ENCODE measurements at regions not wholly inside any gene's neighbourhood (a gene's known extent, or its start where the extent isn't known, plus 50 kb on each side); places are given as distances from the start of the nearest gene placed in this dataset.

- Histone ChIP-seq H3K4me3 (no peak overlapping the region), H3K4me1 (no peaks in the 10 kb centered on the region), H3K27ac (no peak overlapping the region), H3K27me3 (ENCODE audit: low read depth) (no peaks in the 10 kb centered on the region), H3K36me3 (no peaks in the 10 kb centered on the region), H3K9me3 (no peaks in the 10 kb centered on the region)
- intact Hi-C loops (cut with DNase I) = no loop called here
- no peak for ATAC-seq
- no peak for TF ChIP-seq CTCF (IDR thresholded peaks at IDR 0.05)
- DNase-seq = no peak
These were observed 51.7 kb upstream of the RTL1 start for GRCh38 chr14:100955201-100955600.

GRCh38 chr14:100962494-100962893, 59.0 kb upstream of the RTL1 start:
- H3K36me3 ChIP-seq = no peaks in the 10 kb centered on the region
- no peaks in the 10 kb centered on the region for H3K4me1 ChIP-seq
- H3K4me3 ChIP-seq = no peak overlapping the region
- H3K27ac ChIP-seq = no peak overlapping the region
- H3K9me3 ChIP-seq = no peaks in the 10 kb centered on the region
- intact Hi-C loops (cut with DNase I) = no loop called here
- H3K27me3 ChIP-seq (ENCODE audit: low read depth) = no peaks in the 10 kb centered on the region
- DNase-seq (no peak), ATAC-seq (no peak)
- TF ChIP-seq CTCF (IDR thresholded peaks at IDR 0.05) = no peak

- no peak for TF ChIP-seq CTCF (IDR thresholded peaks at IDR 0.05)
- no peak for DNase-seq
- H3K27ac ChIP-seq = no peak overlapping the region
- no peaks in the 10 kb centered on the region for H3K36me3 ChIP-seq
- ATAC-seq = no peak
- no peak overlapping the region for H3K4me3 ChIP-seq
- intact Hi-C loops (cut with DNase I) = no loop called here
- H3K9me3 ChIP-seq = no peaks in the 10 kb centered on the region
- H3K4me1 ChIP-seq = no peaks in the 10 kb centered on the region
- no peaks in the 10 kb centered on the region for H3K27me3 ChIP-seq (ENCODE audit: low read depth)
These were observed 61.8 kb upstream of the RTL1 start for GRCh38 chr14:100965296-100965695.

GRCh38 chr14:100967178-100967577, 63.7 kb upstream of the RTL1 start:
- no peaks in the 10 kb centered on the region for H3K9me3 ChIP-seq
- no peaks in the 10 kb centered on the region for H3K27me3 ChIP-seq (ENCODE audit: low read depth)
- H3K4me1 ChIP-seq = no peaks in the 10 kb centered on the region
- ATAC-seq (no peak), DNase-seq (no peak)
- no peak overlapping the region for H3K27ac ChIP-seq
- H3K4me3 ChIP-seq = no peak overlapping the region
- no peaks in the 10 kb centered on the region for H3K36me3 ChIP-seq
- TF ChIP-seq CTCF (IDR thresholded peaks at IDR 0.05) = no peak
- intact Hi-C loops (cut with DNase I) = no loop called here

- no peaks in the 10 kb centered on the region for H3K4me1 ChIP-seq
- ATAC-seq = no peak
- no peak overlapping the region for H3K4me3 ChIP-seq
These were observed 64.4 kb upstream of the RTL1 start for GRCh38 chr14:100967930-100968329.

More at GRCh38 chr14:100967930-100968329, 64.4 kb upstream of the RTL1 start:
- Histone ChIP-seq H3K36me3 (no peaks in the 10 kb centered on the region), H3K27ac (no peak overlapping the region), H3K9me3 (no peaks in the 10 kb centered on the region), H3K27me3 (ENCODE audit: low read depth) (no peaks in the 10 kb centered on the region)
- intact Hi-C loops (cut with DNase I) = no loop called here
- TF ChIP-seq CTCF (IDR thresholded peaks at IDR 0.05) = no peak
- DNase-seq = no peak

Measured in lower lobe of right lung (tissue), 2 donors.